IPS-18c (cell line): ENCODE measurements at regions not wholly inside any gene's neighbourhood (a gene's known extent, or its start where the extent isn't known, plus 50 kb on each side); places are given as distances from the start of the nearest gene placed in this dataset.

Experiments used
- H3K4me3 ChIP-seq: 2 replicates; pipeline ENCODE4 v1.7.0; 2013; ENCODE audit warnings: low read depth, mild to moderate bottlenecking, low read length, moderate library complexity; ENCODE audit not compliant: insufficient read depth
- H3K9me3 ChIP-seq: one replicate; pipeline ENCODE4 v1.6.1; 2013; ENCODE audit warnings: mild to moderate bottlenecking, low read length, moderate library complexity; ENCODE audit not compliant: control insufficient read depth, insufficient read depth

DNA sequence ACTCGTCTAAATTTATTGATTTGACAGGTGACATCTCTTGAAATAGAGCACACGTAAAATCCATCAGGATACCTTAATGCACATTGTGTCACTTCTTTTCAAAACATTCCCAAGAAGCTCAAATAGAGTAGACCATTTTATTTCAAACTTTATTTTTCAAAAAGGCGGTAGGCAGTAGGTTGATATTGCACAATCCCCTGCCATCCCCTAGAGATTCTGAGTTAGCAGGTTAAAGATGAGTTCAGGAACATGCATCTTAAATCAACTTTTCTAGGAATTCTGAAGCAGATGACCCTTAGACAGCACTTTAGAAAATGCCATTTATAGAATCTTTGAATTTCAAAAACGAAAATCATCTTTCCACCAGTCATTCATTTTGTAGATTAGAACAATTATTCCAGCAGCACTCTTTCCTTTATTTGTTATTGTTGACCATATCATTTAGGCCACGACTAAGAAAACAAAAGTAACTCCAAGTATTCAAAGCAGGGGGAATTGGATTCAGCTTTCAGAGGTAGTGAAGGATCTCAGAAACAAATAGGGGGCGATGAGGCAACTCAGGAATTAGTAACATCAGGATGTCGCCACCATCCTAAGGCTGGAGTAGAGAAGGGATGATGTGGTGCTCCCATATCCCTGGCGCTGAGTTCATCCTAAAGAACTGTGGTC lies 198.2 kb upstream of the MCTP2 start:
- Histone ChIP-seq H3K4me3 (no peak overlapping the region), H3K9me3 (no peaks in the 10 kb centered on the region)

GRCh38 chr15:94032571-94032970 lies 198.8 kb upstream of the MCTP2 start:
- Histone ChIP-seq H3K9me3 (no peaks in the 10 kb centered on the region), H3K4me3 (no peak overlapping the region)

GRCh38 chr15:94031072-94031471 lies 200.3 kb upstream of the MCTP2 start:
- Histone ChIP-seq H3K4me3 (no peak overlapping the region), H3K9me3 (no peaks in the 10 kb centered on the region)

DNA sequence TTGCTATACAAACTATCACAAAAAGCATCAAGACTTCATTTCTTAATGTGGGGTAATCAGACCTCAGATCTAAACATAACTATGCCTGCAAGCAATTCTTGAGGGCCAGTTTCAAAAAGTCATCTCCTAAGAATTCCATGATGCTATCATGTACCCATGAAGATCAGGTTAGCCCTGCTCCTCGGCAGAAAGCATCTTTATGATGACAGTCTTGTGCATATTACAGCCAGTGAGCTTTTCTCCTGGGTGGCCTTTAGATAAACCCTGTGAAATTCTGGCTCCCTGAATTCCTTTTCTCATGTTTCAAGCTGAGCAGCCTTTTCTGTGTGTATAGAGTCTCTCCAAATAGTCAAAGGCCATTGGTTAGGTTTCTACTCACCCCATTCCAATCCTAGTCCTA lies 201.9 kb upstream of the MCTP2 start:
- Histone ChIP-seq H3K9me3 (no peaks in the 10 kb centered on the region), H3K4me3 (no peak overlapping the region)

- Histone ChIP-seq H3K4me3 (no peak overlapping the region), H3K9me3 (no peaks in the 10 kb centered on the region)
Observed at GRCh38 chr15:94028809-94029208, 202.6 kb upstream of the MCTP2 start.

- Histone ChIP-seq H3K4me3 (no peak overlapping the region), H3K9me3 (no peaks in the 10 kb centered on the region)
Observed at GRCh38 chr15:94028121-94028520, 203.2 kb upstream of the MCTP2 start.

- no peaks in the 10 kb centered on the region for H3K9me3 ChIP-seq
- no peak overlapping the region for H3K4me3 ChIP-seq
Observed at GRCh38 chr15:94027581-94027980, 203.8 kb upstream of the MCTP2 start.

GRCh38 chr15:94026458-94027304 lies 204.7 kb upstream of the MCTP2 start:
- no peak overlapping the region for H3K4me3 ChIP-seq

GRCh38 chr15:94023531-94023930 lies 207.8 kb upstream of the MCTP2 start:
- H3K9me3 ChIP-seq: no peaks in the 10 kb centered on the region
- no peak overlapping the region for H3K4me3 ChIP-seq

More at GRCh38 chr15:94026458-94027304, 204.7 kb upstream of the MCTP2 start:
- H3K9me3 ChIP-seq: no peaks in the 10 kb centered on the region

GRCh38 chr15:94021621-94022320 lies 209.6 kb upstream of the MCTP2 start:
- H3K4me3 ChIP-seq: no peak overlapping the region
- H3K9me3 ChIP-seq: no peaks in the 10 kb centered on the region

DNA sequence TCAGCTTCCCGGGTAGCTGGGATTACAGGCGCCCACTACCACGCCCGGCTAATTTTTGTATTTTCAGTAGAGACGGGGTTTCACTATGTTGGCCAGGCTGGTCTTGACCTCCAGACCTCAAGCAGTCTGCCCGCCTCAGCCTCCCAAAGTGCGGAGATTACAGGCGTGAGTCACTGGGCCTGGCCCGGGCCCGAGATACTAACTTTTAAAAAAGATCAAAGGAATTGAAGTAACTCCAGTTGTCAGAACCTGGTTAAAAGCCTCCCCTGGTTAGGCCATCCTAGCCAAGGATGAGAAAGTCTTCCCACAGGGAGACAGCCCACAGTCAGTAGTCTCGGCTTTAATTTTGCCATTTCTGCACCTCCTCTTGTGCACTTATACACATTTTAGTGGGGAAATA lies 212.3 kb upstream of the MCTP2 start:
- H3K4me3 ChIP-seq: no peak overlapping the region
- H3K9me3 ChIP-seq: no peaks in the 10 kb centered on the region

- Histone ChIP-seq H3K9me3 (no peaks in the 10 kb centered on the region), H3K4me3 (no peak overlapping the region)
Observed at GRCh38 chr15:94015324-94015723, 216.0 kb upstream of the MCTP2 start.

GRCh38 chr15:94008104-94009074 lies 223.0 kb upstream of the MCTP2 start:
- no peak overlapping the region for H3K4me3 ChIP-seq
- no peaks in the 10 kb centered on the region for H3K9me3 ChIP-seq

GRCh38 chr15:94004697-94005096 lies 226.7 kb upstream of the MCTP2 start:
- Histone ChIP-seq H3K9me3 (no peaks in the 10 kb centered on the region), H3K4me3 (no peak overlapping the region)

DNA sequence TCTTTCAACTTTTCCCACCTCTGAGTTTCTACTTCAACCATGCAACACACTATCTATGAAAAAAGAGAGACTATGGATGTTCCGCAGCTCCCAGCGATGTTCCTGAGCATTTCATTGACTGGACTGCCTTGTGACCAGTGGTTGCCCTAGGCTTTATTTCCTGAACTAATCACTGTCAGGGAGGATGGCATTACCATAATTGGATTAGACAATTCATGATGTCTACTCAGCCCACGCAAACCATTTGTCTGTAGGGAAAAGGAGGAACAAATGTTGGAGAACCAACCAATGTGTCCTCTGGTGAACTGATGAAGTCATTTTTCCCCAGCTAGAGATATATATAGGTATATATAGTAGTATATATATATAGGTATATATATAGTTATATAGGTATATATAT lies 229.3 kb upstream of the MCTP2 start:
- no peak overlapping the region for H3K4me3 ChIP-seq
- no peaks in the 10 kb centered on the region for H3K9me3 ChIP-seq

DNA sequence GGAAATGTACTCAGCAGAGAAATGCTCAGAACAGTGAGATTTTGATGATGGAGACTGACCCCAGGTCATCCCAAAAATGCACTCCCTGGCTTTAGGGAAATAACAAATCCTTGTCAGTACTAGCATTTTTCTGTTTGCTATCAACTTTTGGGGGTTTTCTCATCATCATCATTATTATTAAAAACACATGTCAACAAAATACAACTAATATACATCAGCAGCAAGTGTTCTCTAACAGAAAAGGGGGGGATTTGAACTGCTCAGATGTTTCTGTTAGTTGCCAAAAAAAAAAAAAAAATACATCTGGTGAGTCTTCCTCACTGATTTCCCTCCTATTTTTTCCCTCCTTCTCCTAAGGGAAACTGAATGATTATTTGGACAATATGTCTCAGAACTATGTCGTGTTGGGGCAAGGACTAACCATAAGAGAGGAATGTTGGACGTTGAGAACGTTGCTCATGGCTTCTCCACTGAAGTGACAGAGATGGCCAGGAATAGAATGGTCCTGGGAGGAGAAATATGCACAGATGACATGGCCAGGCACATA lies 230.0 kb upstream of the MCTP2 start:
- H3K4me3 ChIP-seq: no peak overlapping the region
- H3K9me3 ChIP-seq: no peaks in the 10 kb centered on the region

- H3K9me3 ChIP-seq: no peaks in the 10 kb centered on the region
- H3K4me3 ChIP-seq: no peak overlapping the region
Observed at GRCh38 chr15:94000606-94001005, 230.8 kb upstream of the MCTP2 start.
